Karpas-422 (cell line): ENCODE measurements at regions not wholly inside any gene's neighbourhood (a gene's known extent, or its start where the extent isn't known, plus 50 kb on each side); places are given as distances from the start of the nearest gene placed in this dataset.

ENCODE experiments used
- DNase-seq: peaks from one replicate; pipeline ENCODE4 v3.0.0-alpha.2; 2015
- H2AFZ ChIP-seq: fragments of 200-600 bp; sonication (generic); 2 replicates; pipeline ENCODE4 v1.6.1; 2014; ENCODE audit warnings: antibody characterized with exemption, low read length, mixed read lengths
- H3K27ac ChIP-seq: fragments of 200-600 bp; sonication (generic); 2 replicates; pipeline ENCODE4 v1.5.1; 2014; ENCODE audit warnings: mild to moderate bottlenecking, low read length, moderate library complexity
- H3K27me3 ChIP-seq: fragments of 200-600 bp; sonication (generic); 2 replicates; pipeline ENCODE4 v1.6.1; 2014; ENCODE audit warnings: low read length, mixed read lengths
- H3K36me3 ChIP-seq: fragments of 200-600 bp; sonication (generic); 2 replicates; pipeline ENCODE4 v1.6.1; 2014; ENCODE audit warnings: low read length, mixed read lengths; ENCODE audit not compliant: insufficient read depth
- H3K4me1 ChIP-seq: fragments of 200-600 bp; sonication (generic); 2 replicates; pipeline ENCODE4 v1.6.1; 2014; ENCODE audit warnings: mild to moderate bottlenecking, low read length, mixed read lengths
- H3K4me2 ChIP-seq: fragments of 200-600 bp; sonication (generic); 2 replicates; pipeline ENCODE4 v1.6.1; 2014; ENCODE audit warnings: low read length, low read depth, mild to moderate bottlenecking; ENCODE audit not compliant: poor library complexity, severe bottlenecking
- H3K4me3 ChIP-seq: fragments of 200-600 bp; sonication (generic); 2 replicates; pipeline ENCODE4 v1.5.1; 2014; ENCODE audit warnings: mild to moderate bottlenecking, antibody characterized with exemption, low read length, mixed read lengths
- H3K79me2 ChIP-seq: fragments of 200-600 bp; sonication (generic); 2 replicates; pipeline ENCODE4 v1.6.1; 2014; ENCODE audit warnings: mild to moderate bottlenecking, low read length, mixed read lengths
- H3K9ac ChIP-seq: fragments of 200-600 bp; sonication (generic); 2 replicates; pipeline ENCODE4 v1.6.0; 2014; ENCODE audit warnings: low read length
- H3K9me2 ChIP-seq: fragments of 200-600 bp; sonication (generic), shearing (Covaris generic); replicated peaks from 2 replicates; pipeline ENCODE4 v1.6.0; 2014; ENCODE audit warnings: mild to moderate bottlenecking, low read length, moderate library complexity; ENCODE audit not compliant: insufficient read depth
- H3K9me3 ChIP-seq: fragments of 300-700, 200-600 bp; sonication (generic); 2 replicates; pipeline ENCODE4 v1.6.1; 2014; ENCODE audit warnings: low read length, mixed read lengths
- H4K20me1 ChIP-seq: fragments of 200-600 bp; sonication (generic); 2 replicates; pipeline ENCODE4 v1.6.1; 2014; ENCODE audit warnings: mild to moderate bottlenecking, antibody characterized with exemption, low read length, low read depth; ENCODE audit not compliant: insufficient read depth

DNA sequence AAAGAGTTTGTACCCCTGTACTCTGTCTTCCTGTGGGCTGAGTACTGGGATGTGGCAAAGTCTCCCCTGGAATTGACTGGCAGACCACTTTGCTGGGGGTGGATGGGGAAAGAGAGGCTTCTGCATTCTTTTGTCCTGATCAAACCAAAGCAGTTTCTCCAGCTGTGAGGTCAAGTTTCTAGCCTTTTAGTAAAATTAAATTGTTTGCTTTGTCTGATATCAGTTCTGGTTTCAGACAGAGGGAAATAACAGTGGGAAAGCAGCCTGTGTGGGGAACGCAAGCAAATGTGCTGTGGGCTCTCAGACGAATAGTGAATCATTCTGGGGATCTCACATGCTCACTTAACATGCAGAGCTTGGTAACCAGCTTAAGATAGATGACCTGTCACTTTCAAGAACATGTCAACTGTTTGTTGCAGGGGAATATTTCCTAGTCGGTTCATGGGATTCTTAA is 151.6 kb downstream of the FAT3 start:
- Histone ChIP-seq H3K4me1 (no peaks in the 10 kb centered on the region), H2AFZ (no peak overlapping the region), H3K4me2 (no peak overlapping the region), H3K79me2 (no peaks in the 10 kb centered on the region), H3K9me3 (peaks cover 5% of the 10 kb centered on the region; the same call in 1 of the 2 replicates), H3K4me3 (no peak overlapping the region), H3K27me3 (no peaks in the 10 kb centered on the region; the same call in 1 of the 2 replicates), H3K27ac (no peak overlapping the region), H3K9ac (no peak overlapping the region), H4K20me1 (no peaks in the 10 kb centered on the region), H3K36me3 (no peaks in the 10 kb centered on the region), H3K9me2 (0 out of 2 replicates have a peak, but pooled peaks cover 5% of the 10 kb centered on the region)
- no peak for DNase-seq

DNA sequence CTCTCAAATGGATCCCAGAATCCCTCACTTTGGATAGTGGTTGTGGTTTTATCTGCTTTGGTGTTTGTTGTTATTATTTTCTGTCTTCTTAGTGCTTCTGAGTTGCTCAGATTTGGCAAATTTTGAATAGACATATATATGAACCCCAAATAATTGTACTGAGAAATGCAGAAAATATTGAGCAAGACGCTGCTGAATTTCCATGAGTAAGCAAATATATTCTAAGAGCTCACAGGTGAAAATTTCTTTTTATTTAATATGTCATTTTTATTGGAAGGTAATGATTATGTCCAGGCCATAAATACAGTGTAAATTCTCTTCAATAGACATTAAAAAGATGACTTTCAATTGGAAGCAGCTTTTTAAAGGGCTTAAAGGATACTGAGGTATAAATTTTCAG is 152.1 kb downstream of the FAT3 start:
- Histone ChIP-seq H3K9me2 (0 out of 2 replicates have a peak, but pooled peaks cover 5% of the 10 kb centered on the region), H2AFZ (no peak overlapping the region), H3K27ac (no peak overlapping the region), H3K4me1 (no peaks in the 10 kb centered on the region), H3K9ac (no peak overlapping the region), H3K4me2 (no peak overlapping the region), H3K79me2 (no peaks in the 10 kb centered on the region), H3K36me3 (no peaks in the 10 kb centered on the region), H3K27me3 (no peaks in the 10 kb centered on the region; the same call in 1 of the 2 replicates), H3K4me3 (no peak overlapping the region), H4K20me1 (no peaks in the 10 kb centered on the region), H3K9me3 (peaks cover 6% of the 10 kb centered on the region; the same call in 1 of the 2 replicates)
- DNase-seq, result no peak

DNA sequence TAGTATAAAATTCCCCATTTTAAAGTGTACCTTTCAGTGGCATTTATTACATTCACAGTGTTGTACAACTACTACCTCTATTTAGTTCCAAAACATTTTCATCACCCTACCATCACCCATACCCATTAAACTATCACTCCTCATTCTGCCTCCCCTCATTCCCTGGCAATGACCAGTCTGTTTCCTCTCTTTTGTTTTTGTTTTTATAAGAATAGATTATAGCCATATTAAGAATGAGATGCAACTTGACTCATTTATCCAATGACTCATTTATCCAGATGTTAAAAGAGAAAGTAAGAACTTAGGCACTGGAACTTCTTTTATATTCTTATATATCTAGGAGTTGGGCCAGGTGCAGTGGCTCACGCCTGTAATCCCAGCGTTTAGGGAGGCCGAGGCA is 156.3 kb downstream of the FAT3 start:
- Histone ChIP-seq H3K4me1 (no peaks in the 10 kb centered on the region), H3K36me3 (no peaks in the 10 kb centered on the region), H4K20me1 (no peaks in the 10 kb centered on the region), H3K4me3 (no peak overlapping the region), H2AFZ (no peak overlapping the region), H3K27me3 (no peaks in the 10 kb centered on the region), H3K27ac (no peak overlapping the region), H3K4me2 (no peak overlapping the region), H3K9me2 (0 out of 2 replicates have a peak, but pooled peaks cover 5% of the 10 kb centered on the region), H3K9ac (no peak overlapping the region), H3K79me2 (no peaks in the 10 kb centered on the region), H3K9me3 (peaks cover 11% of the 10 kb centered on the region; the same call in 1 of the 2 replicates)
- no peak for DNase-seq

DNA sequence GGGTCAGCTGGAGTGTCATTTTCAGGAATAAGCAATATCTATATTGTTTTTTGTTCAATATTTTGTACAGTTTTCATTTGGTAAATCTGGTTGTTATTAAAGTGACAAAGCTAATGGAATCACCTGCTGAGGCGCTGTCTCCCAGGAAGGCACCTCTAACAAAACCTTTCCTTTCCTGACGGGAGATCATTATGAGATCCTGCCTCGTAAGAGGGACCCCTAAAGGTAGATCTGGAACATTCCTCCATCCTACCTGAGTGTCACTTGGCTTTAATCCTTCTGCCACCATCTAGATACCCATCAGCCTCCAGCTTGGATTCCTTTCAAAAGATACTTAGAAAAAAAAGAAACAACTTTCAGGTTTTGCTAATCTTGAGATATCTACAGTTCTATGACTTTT is 157.7 kb downstream of the FAT3 start:
- no peak overlapping the region for H2AFZ ChIP-seq
- H3K36me3 ChIP-seq, result no peaks in the 10 kb centered on the region
- no peak for DNase-seq
- no peak overlapping the region for H3K9ac ChIP-seq
- no peak overlapping the region for H3K4me2 ChIP-seq
- H3K4me3 ChIP-seq, result no peak overlapping the region
- H3K9me3 ChIP-seq, result peaks cover 11% of the 10 kb centered on the region; the same call in 1 of the 2 replicates
- 0 out of 2 replicates have a peak, but pooled peaks cover 5% of the 10 kb centered on the region for H3K9me2 ChIP-seq
- H3K27ac ChIP-seq, result no peak overlapping the region
- no peaks in the 10 kb centered on the region for H3K4me1 ChIP-seq
- H4K20me1 ChIP-seq, result no peaks in the 10 kb centered on the region
- no peaks in the 10 kb centered on the region for H3K27me3 ChIP-seq
- no peaks in the 10 kb centered on the region for H3K79me2 ChIP-seq

DNA sequence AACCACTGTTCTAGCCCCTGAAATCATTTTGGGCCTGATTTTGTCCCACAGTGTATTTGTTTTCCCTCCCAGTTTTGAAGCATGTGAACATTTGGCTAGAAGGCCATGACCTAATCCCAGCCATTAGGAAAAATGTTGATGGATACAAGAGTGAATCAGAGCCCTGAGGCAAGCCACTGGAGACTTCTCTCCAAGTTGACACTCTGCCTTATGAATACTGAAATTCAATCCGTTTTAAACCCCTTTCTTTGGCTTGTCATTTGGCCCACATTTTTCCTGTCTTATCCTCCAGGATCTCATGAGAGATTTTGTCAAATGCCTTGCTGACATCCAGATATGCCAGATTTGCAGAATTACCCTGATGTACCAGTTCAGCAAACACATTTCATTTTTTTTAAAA is 158.8 kb downstream of the FAT3 start:
- no peaks in the 10 kb centered on the region for H3K79me2 ChIP-seq
- no peak overlapping the region for H2AFZ ChIP-seq
- H3K9me3 ChIP-seq, result peaks cover 11% of the 10 kb centered on the region; the same call in 1 of the 2 replicates
- no peaks in the 10 kb centered on the region for H3K27me3 ChIP-seq
- no peaks in the 10 kb centered on the region for H4K20me1 ChIP-seq
- H3K9ac ChIP-seq, result no peak overlapping the region
- H3K9me2 ChIP-seq, result no peaks in the 10 kb centered on the region
- H3K36me3 ChIP-seq, result no peaks in the 10 kb centered on the region
- H3K27ac ChIP-seq, result no peak overlapping the region
- DNase-seq, result no peak
- no peaks in the 10 kb centered on the region for H3K4me1 ChIP-seq
- no peak overlapping the region for H3K4me3 ChIP-seq
- no peak overlapping the region for H3K4me2 ChIP-seq

DNA sequence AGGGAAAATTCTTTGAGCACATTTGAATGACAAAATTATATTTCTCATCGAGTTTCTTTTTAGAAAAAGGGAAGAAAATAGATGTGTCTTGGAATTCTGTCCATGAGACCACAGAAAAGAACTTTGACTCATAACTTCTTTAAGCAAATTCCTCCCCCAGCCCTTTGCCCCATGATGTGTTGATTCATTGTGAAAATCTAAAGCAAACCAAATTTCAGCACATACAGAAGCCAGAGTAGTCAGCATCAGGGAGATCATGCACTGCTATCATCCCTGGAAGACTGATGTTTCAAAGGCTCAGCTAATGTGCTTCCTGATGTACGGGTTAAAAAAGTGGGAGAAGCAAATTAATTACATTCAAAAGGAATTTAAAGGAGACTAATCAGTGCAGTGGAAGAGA is 159.7 kb downstream of the FAT3 start:
- H2AFZ ChIP-seq, result no peak overlapping the region
- no peaks in the 10 kb centered on the region for H3K27me3 ChIP-seq
- H3K9me3 ChIP-seq, result peaks cover 11% of the 10 kb centered on the region; the same call in 1 of the 2 replicates
- no peaks in the 10 kb centered on the region for H3K4me1 ChIP-seq
- DNase-seq, result no peak
- H3K9ac ChIP-seq, result no peak overlapping the region
- H3K4me3 ChIP-seq, result no peak overlapping the region
- H3K9me2 ChIP-seq, result no peaks in the 10 kb centered on the region
- H4K20me1 ChIP-seq, result no peaks in the 10 kb centered on the region
- H3K27ac ChIP-seq, result no peak overlapping the region
- H3K36me3 ChIP-seq, result no peaks in the 10 kb centered on the region
- no peaks in the 10 kb centered on the region for H3K79me2 ChIP-seq
- no peak overlapping the region for H3K4me2 ChIP-seq

DNA sequence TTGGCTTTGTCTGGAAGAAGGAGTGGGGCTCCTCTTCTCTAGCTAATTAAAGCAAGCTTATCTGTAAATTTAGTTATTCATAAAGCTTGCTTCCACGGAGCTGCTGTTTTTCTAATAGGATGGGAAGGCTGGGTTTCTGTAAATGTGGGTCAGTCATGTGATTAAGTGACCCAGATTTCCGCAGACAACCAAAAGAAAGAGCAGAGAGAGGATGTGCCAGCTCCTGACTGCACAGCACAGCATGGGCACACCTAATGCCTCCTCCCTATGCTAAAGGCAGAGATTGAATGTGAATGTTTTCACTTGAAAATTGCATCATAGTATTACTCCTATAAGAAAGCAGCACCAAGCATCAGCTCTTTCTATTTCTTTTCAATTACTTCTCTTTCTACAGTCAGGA is 160.2 kb downstream of the FAT3 start:
- Histone ChIP-seq H3K9me3 (peaks cover 11% of the 10 kb centered on the region; the same call in 1 of the 2 replicates), H3K9me2 (no peaks in the 10 kb centered on the region), H3K27me3 (no peaks in the 10 kb centered on the region), H2AFZ (no peak overlapping the region), H3K79me2 (no peaks in the 10 kb centered on the region), H3K4me2 (no peak overlapping the region), H3K4me1 (no peaks in the 10 kb centered on the region), H3K27ac (no peak overlapping the region), H3K4me3 (no peak overlapping the region), H3K36me3 (no peaks in the 10 kb centered on the region), H3K9ac (no peak overlapping the region), H4K20me1 (no peaks in the 10 kb centered on the region)
- no peak for DNase-seq

DNA sequence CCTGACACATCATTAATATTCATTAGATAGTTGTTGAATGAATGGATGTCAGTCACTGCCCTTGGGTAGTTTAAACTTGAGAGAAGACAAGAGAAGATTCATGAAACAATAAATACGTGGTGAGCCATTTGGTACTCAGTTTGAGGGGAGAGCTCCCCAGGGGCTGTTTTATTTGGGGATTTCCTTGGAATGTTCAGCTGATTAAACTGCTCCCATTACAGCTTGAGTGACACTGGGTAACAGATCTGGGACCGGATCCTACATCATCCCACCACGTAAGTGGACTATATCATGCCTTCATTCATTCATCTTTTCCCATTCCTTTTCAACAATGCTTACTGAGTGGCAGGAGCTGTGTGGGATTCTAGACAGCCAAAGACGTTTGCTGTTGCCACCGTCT is 162.0 kb downstream of the FAT3 start:
- no peaks in the 10 kb centered on the region for H3K79me2 ChIP-seq
- no peaks in the 10 kb centered on the region for H3K9me2 ChIP-seq
- no peak overlapping the region for H3K4me3 ChIP-seq
- no peak for DNase-seq
- H3K27ac ChIP-seq, result no peak overlapping the region
- H2AFZ ChIP-seq, result no peak overlapping the region
- H4K20me1 ChIP-seq, result no peaks in the 10 kb centered on the region
- no peaks in the 10 kb centered on the region for H3K27me3 ChIP-seq
- peaks cover 5% of the 10 kb centered on the region; the same call in 1 of the 2 replicates for H3K9me3 ChIP-seq
- H3K4me1 ChIP-seq, result no peaks in the 10 kb centered on the region
- no peaks in the 10 kb centered on the region for H3K36me3 ChIP-seq
- no peak overlapping the region for H3K9ac ChIP-seq
- H3K4me2 ChIP-seq, result no peak overlapping the region
